GM12878 (cell line): ENCODE measurements at regions not wholly inside any gene's neighbourhood (a gene's known extent, or its start where the extent isn't known, plus 50 kb on each side); places are given as distances from the start of the nearest gene placed in this dataset.

Experiments
- ATAC-seq: fragments of 200-7000 bp; cut with Tn5 transposase; 3 replicates; pipeline ENCODE4 v1.9.1; 2020; ENCODE audit warnings: mild to moderate bottlenecking, moderate library complexity
- BruUV-seq: library from RNA; stranded (reverse); fragments of 400-500 nt; replicated peaks from 2 replicates; lab custom pipeline; 2021; lab: Mats Ljungman, UMichigan
- CTCF ChIA-PET: fragments of 300-600 bp; sonication (Branson Sonifier 250); formaldehyde crosslinking; extraction: SDS; loops from one replicate; lab custom pipeline; 2021; ENCODE audit warnings: inconsistent platforms; lab: Yijun Ruan, JAX
- POLR2A ChIA-PET: fragments of 350-600 bp; formaldehyde crosslinking; extraction: SDS; loops from one replicate; lab custom pipeline; 2021; ENCODE audit warnings: inconsistent platforms; lab: Charles Lee
- RAD21 ChIA-PET: fragments of 300-600 bp; sonication (Branson Sonifier 250); formaldehyde crosslinking; loops from one replicate; lab custom pipeline; 2023; ENCODE audit warnings: antibody characterized with exemption; ENCODE audit not compliant: unreplicated experiment; lab: Charles Lee
- SMC1A ChIA-PET: fragments of 300-600 bp; sonication (Branson Sonifier 250); formaldehyde crosslinking; loops from one replicate; lab custom pipeline; 2023; ENCODE audit not compliant: unreplicated experiment, uncharacterized antibody; lab: Charles Lee
- DNase-seq: peaks from one replicate; pipeline ENCODE4 v3.0.0-alpha.2; 2011; ENCODE audit warnings: low read depth, low spot score
- FAIRE-seq: peaks from 3 replicates; lab custom pipeline; 2011; peaks lifted over from hg19 to GRCh38; lab: Jason Lieb, UNC
- H2AFZ ChIP-seq: 2 replicates; pipeline ENCODE4 v1.6.0; 2011; ENCODE audit warnings: low read depth, low read length, control low read depth; ENCODE audit not compliant: control insufficient read depth
- H3K27ac ChIP-seq: 2 replicates; pipeline ENCODE4 v1.5.1; 2011; ENCODE audit warnings: control low read depth; ENCODE audit not compliant: control insufficient read depth, insufficient read depth
- H3K27me3 ChIP-seq, 2 experiments: replicated peaks in 1 of 2; 2 replicates each; pipeline versions ENCODE4 v1.6.0 to v1.6.1; 2011; ENCODE audit warnings: low read length in 1 of 2; ENCODE audit not compliant: control insufficient read depth in 2 of 2, insufficient read depth in 2 of 2
- H3K36me3 ChIP-seq, 2 experiments: 2 replicates each; pipeline ENCODE4 v1.5.1; 2011; ENCODE audit warnings: low read length in 1 of 2; ENCODE audit not compliant: control insufficient read depth in 2 of 2, insufficient read depth in 2 of 2
- H3K4me1 ChIP-seq: 2 replicates; pipeline ENCODE4 v1.6.1; 2011; ENCODE audit warnings: mild to moderate bottlenecking, low read length, moderate library complexity, mixed read lengths; ENCODE audit not compliant: control insufficient read depth, insufficient read depth
- H3K4me2 ChIP-seq: 2 replicates; pipeline ENCODE4 v1.6.0; 2011; ENCODE audit warnings: control low read depth; ENCODE audit not compliant: control insufficient read depth, insufficient read depth
- H3K4me3 ChIP-seq: fragments of 200-600 bp; sonication (generic); 2 replicates; pipeline ENCODE4 v1.5.1; 2016
- H3K79me2 ChIP-seq: 2 replicates; pipeline ENCODE4 v1.6.0; 2011; ENCODE audit warnings: low read length; ENCODE audit not compliant: control insufficient read depth, insufficient read depth
- H3K9ac ChIP-seq: 2 replicates; pipeline ENCODE4 v1.8.0; 2011; ENCODE audit warnings: low read length, control low read depth, mixed read lengths; ENCODE audit not compliant: control insufficient read depth, insufficient read depth
- H3K9me3 ChIP-seq: replicated peaks from 3 replicates; pipeline ENCODE4 v1.5.1; 2011; ENCODE audit warnings: mild to moderate bottlenecking, low read length; ENCODE audit not compliant: control insufficient read depth, insufficient read depth
- H4K20me1 ChIP-seq: 2 replicates; pipeline ENCODE4 v1.6.0; 2011; ENCODE audit not compliant: control insufficient read depth, insufficient read depth
- BRCA1 ChIP-seq: IDR thresholded peaks from 2 replicates; pipeline ENCODE4 v1.6.1; 2011; ENCODE audit warnings: low read depth, low read length, improper control_type of control experiment
- CHD1 ChIP-seq: IDR thresholded peaks from 2 replicates; pipeline ENCODE4 v1.6.1; 2012; ENCODE audit warnings: low read depth, low read length, improper control_type of control experiment
- E2F8 ChIP-seq: fragments of 450-650 bp; IDR thresholded peaks from 2 replicates; pipeline ENCODE4 v1.6.1; 2018; ENCODE audit warnings: mild to moderate bottlenecking, low read depth, moderate library complexity; ENCODE audit not compliant: partially characterized antibody
- IRF4 ChIP-seq: IDR thresholded peaks from 2 replicates; pipeline ENCODE4 v1.6.1; 2011; ENCODE audit warnings: low read depth, low read length
- MYC ChIP-seq: IDR thresholded peaks from 2 replicates; pipeline ENCODE4 v1.6.1; 2011; ENCODE audit warnings: mild to moderate bottlenecking, low read length, moderate library complexity, inconsistent platforms; ENCODE audit not compliant: insufficient read depth, insufficient replicate concordance, insufficient read length, severe bottlenecking
- RELA ChIP-seq: fragments of 450-650 bp; IDR thresholded peaks from 2 replicates; pipeline ENCODE4 v1.8.0; 2014; ENCODE audit warnings: borderline replicate concordance; ENCODE audit not compliant: partially characterized antibody
- SMC3 ChIP-seq: IDR thresholded peaks from 2 replicates; pipeline ENCODE4 v1.6.1; 2011; ENCODE audit warnings: low read length, improper control_type of control experiment, borderline replicate concordance
- WGBS: methylation state at CpG from one replicate; pipeline ENCODE4 v1.1.6; 2016; ENCODE audit warnings: low lambda C conversion rate; ENCODE audit not compliant: insufficient replicate concordance, insufficient coverage; ENCODE audit errors: missing lambda C conversion rate; 5-methylcytosine and 5-hydroxymethylcytosine counted together
- in situ Hi-C: fragments of 300-500 bp; cut with MboI; formaldehyde crosslinking; loops from 9 replicates; pipeline ENCODE4 v1.14.3; 2018; ENCODE audit warnings: mixed read lengths
- intact Hi-C: fragments of 100-400 bp; cut with micrococcal nuclease; formaldehyde crosslinking; loops from one replicate; pipeline ENCODE4 v1.14.2; 2022; ENCODE audit not compliant: unreplicated experiment
- TF ChIP-seq, protein P1 (sequence below): fragments of 450-650 bp; IDR thresholded peaks from 2 replicates; pipeline ENCODE4 v1.6.1; 2017; ENCODE audit warnings: borderline replicate concordance

DNA sequence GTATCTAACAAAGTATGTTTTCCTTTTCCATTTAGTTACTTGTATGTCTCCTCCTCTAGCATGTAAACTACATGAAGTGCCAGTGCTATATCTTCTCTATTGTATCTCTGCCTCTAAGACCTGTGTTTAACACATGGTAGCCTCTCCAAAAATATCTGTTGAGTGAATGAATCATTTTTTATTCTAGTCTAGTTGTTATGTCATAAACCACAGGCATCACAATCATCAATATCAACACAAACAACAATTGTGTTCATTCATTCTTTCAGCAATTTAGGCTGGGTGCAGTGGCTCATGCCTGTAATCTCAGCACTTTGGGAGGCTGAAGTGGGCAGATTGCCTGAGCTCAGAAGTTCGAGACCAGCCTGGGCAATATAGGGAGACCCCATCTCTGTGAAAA, 111.6 kb upstream of the EYA4 start:
- TF ChIP-seq RELA, result no peak
- no peak for TF ChIP-seq IRF4
- TF ChIP-seq, protein P1, sequence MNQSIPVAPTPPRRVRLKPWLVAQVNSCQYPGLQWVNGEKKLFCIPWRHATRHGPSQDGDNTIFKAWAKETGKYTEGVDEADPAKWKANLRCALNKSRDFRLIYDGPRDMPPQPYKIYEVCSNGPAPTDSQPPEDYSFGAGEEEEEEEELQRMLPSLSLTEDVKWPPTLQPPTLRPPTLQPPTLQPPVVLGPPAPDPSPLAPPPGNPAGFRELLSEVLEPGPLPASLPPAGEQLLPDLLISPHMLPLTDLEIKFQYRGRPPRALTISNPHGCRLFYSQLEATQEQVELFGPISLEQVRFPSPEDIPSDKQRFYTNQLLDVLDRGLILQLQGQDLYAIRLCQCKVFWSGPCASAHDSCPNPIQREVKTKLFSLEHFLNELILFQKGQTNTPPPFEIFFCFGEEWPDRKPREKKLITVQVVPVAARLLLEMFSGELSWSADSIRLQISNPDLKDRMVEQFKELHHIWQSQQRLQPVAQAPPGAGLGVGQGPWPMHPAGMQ, result no peak
- TF ChIP-seq CHD1, result no peak
- TF ChIP-seq MYC, result no peak
- TF ChIP-seq E2F8, result no peak
- TF ChIP-seq SMC3, result no peak
- TF ChIP-seq BRCA1, result no peak
- Histone ChIP-seq H4K20me1 (no peaks in the 10 kb centered on the region), H3K27ac (no peak overlapping the region), H3K4me2 (no peak overlapping the region), H2AFZ (no peak overlapping the region), H3K79me2 (no peaks in the 10 kb centered on the region), H3K9me3 (no peaks in the 10 kb centered on the region), H3K36me3 (no peaks in the 10 kb centered on the region), H3K4me1 (no peaks in the 10 kb centered on the region), H3K27me3 (no peaks in the 10 kb centered on the region; a peak in 1 of 4 replicates), H3K4me3 (no peak overlapping the region), H3K9ac (no peak overlapping the region)
- in situ Hi-C loops (no loop called here), intact Hi-C loops (no loop called here)
- no TSS peak for BruUV-seq
- ChIA-PET POLR2A (no interaction called here), SMC1A (no interaction called here), RAD21 (no interaction called here), CTCF (no interaction called here)
- no peak for FAIRE-seq
- 0% methylated on average over 1 of the region's 1 CpG for WGBS
- no peak for ATAC-seq
- no peak for DNase-seq
